Adipocyte (in vitro differentiated cells): ENCODE measurements at regions not wholly inside any gene's neighbourhood (a gene's known extent, or its start where the extent isn't known, plus 50 kb on each side); places are given as distances from the start of the nearest gene placed in this dataset.
"Not testable (repeated sequence)": the region's sequence is repeated elsewhere in the genome, so short reads cannot be mapped to it uniquely, and the experiment has no call there.

Experiments
- DNase-seq: peaks from one replicate; pipeline ENCODE4 v3.0.0-alpha.2; 2015; ENCODE audit warnings: low read depth
- H3K27me3 ChIP-seq: replicated peaks from 2 replicates; pipeline ENCODE4 v1.7.0; 2013; ENCODE audit warnings: mild to moderate bottlenecking, low read length, moderate library complexity; ENCODE audit not compliant: control insufficient read depth, insufficient read depth
- H3K36me3 ChIP-seq: 2 replicates; pipeline ENCODE4 v1.7.0; 2013; ENCODE audit warnings: low read length, mild to moderate bottlenecking, moderate library complexity; ENCODE audit not compliant: control insufficient read depth, insufficient read depth, severe bottlenecking
- H3K4me1 ChIP-seq: 2 replicates; pipeline ENCODE4 v1.7.0; 2013; ENCODE audit warnings: mild to moderate bottlenecking, low read length, moderate library complexity; ENCODE audit not compliant: control insufficient read depth, insufficient read depth
- H3K4me3 ChIP-seq: 2 replicates; pipeline ENCODE4 v1.7.0; 2013; ENCODE audit warnings: mild to moderate bottlenecking, low read length, moderate library complexity
- H3K9ac ChIP-seq: 2 replicates; pipeline ENCODE4 v1.7.0; 2013; ENCODE audit warnings: mild to moderate bottlenecking, low read length, moderate library complexity
- H3K9me3 ChIP-seq: 2 replicates; pipeline ENCODE4 v1.7.0; 2013; ENCODE audit warnings: mild to moderate bottlenecking, low read length, moderate library complexity; ENCODE audit not compliant: control insufficient read depth

DNA sequence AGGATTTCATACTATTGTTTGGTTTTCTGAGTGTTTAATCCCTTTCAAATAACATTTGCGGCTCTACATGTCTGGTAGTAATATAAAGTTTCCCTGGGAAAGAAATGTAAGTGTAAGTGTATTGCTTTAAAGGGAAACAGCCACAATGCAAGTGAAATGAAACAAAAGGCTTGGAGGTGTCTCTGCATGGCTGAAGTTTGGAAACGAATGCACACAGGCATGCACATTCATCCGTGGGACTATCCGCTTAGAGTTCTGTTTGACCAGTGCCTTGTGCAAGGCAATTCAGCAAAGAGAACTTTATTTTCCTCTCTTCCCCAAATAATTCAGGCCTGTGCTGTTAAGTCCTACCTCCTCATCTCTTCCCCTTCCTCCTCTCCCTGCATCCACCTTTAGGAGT, 56.1 kb upstream of the MRTFB start:
- Histone ChIP-seq H3K36me3 (no peaks in the 10 kb centered on the region), H3K27me3 (no peaks in the 10 kb centered on the region), H3K4me3 (no peak overlapping the region), H3K9ac (peak overlapping the region; percentile 33), H3K4me1 (peaks cover 49% of the 10 kb centered on the region), H3K9me3 (no peaks in the 10 kb centered on the region)
- DNase-seq: peak; percentile 69

DNA sequence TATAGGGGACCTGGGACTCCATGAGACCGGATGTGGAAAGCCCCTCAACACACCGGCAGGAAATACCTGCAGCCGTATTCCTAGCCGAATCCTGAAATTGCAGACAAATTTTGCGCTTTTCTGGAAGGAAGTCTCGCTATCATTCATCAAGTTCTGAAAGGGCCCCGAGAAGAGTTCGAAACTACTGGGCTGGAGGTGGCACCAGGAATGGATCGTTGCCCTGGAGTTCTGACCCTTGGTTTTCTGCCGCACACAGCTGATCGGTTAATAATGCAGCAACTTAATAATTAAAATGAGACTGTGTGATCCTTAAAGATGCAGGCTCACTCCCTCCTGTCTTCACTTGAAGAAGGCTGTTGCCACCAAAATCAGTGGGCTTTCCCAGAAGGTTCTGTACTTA, 55.7 kb upstream of the MRTFB start:
- H3K4me3 ChIP-seq: no peak overlapping the region
- H3K36me3 ChIP-seq: no peaks in the 10 kb centered on the region
- peaks cover 49% of the 10 kb centered on the region for H3K4me1 ChIP-seq
- H3K9ac ChIP-seq: peak overlapping the region; percentile 33
- H3K27me3 ChIP-seq: no peaks in the 10 kb centered on the region
- no peaks in the 10 kb centered on the region for H3K9me3 ChIP-seq
- no peak for DNase-seq

DNA sequence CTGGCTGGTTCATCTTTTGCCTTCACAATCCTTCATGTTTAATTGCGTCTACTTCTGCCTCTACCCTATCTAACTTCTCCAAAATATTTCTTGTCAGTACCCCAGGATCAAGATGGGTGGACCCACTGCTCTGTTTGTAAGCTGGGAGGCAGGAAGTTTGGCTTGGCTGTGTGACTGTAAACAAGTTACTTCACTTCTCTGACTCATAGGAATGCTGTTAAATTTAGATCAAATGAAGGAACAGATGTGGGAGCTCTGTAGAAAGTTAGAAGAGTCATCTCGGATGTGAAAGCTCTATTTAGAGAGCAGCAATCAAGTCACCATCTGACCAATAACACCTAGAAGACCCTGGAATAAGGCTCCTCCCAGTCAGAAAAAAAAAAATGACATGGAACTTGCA, 55.2 kb upstream of the MRTFB start:
- Histone ChIP-seq H3K36me3 (no peaks in the 10 kb centered on the region), H3K4me1 (peaks cover 49% of the 10 kb centered on the region), H3K9me3 (no peaks in the 10 kb centered on the region), H3K27me3 (no peaks in the 10 kb centered on the region), H3K4me3 (no peak overlapping the region), H3K9ac (no peak overlapping the region)
- DNase-seq: peak; percentile 90

DNA sequence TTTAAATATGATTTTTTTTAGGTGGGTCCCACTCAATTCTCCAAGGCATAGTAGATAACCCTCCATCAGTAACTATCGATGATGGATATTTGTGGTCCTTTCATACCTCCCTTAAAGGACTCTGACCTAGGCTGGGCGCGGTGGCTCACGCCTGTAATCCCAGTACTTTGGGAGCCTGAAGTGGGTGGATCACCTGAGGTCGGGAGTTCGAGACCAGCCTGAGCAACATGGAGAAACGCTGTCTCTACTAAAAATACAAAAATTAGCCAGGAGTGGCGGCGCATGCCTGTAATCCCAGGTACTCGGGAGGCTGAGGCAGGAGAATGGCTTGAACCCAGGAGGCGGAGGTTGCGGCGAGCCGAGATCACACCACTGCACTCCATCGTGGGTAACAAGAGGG, 54.8 kb upstream of the MRTFB start:
- H3K36me3 ChIP-seq, DNase-seq, H3K4me3 ChIP-seq, H3K9ac ChIP-seq, H3K9me3 ChIP-seq, H3K27me3 ChIP-seq: not testable (repeated sequence)
- peaks cover 46% of the 10 kb centered on the region for H3K4me1 ChIP-seq

DNA sequence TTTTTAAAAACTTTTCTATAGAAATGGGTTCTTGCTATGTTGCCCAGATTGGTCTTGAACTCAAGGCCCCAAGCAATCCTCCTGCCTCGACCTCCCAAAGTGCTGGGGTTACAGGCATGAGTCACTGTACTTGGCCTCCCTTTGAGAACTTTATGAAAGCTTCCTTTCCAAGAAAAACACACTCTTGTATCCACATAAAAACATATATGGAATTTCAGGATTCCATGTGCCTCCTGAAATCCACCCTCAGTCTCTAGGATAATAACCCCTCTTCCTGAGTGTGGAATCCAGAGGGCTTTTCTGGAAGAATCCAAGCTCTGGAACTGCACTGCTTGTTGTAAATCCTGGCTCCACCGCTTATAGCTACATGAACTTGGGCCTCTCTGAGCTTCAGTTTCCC, 53.2 kb upstream of the MRTFB start:
- Histone ChIP-seq H3K36me3 (no peaks in the 10 kb centered on the region), H3K9ac (no peak overlapping the region), H3K4me3 (no peak overlapping the region), H3K9me3 (no peaks in the 10 kb centered on the region), H3K4me1 (peaks cover 34% of the 10 kb centered on the region), H3K27me3 (no peaks in the 10 kb centered on the region)
- no peak for DNase-seq

DNA sequence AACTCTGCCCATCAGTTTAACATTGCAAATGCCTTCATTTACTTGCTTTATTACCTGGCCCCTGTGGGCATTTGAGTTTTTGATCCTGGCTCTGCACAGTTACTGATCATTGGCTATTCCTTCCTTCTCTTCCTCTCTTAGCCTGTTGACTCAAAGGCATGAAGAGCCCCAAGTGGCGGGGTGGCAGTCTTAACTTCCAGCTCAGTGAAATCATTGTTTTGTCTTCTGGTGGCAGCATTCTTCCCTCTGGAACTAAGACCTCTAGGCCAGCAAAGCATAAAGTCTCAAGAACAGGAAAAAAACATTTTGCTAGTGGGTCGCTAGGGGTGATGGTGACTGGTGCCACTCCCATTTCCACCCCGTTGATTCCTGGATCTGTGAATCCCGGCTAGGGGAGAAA, 52.3 kb upstream of the MRTFB start:
- peaks cover 24% of the 10 kb centered on the region for H3K4me1 ChIP-seq
- no peaks in the 10 kb centered on the region for H3K9me3 ChIP-seq
- DNase-seq: no peak
- H3K9ac ChIP-seq: no peak overlapping the region
- no peaks in the 10 kb centered on the region for H3K27me3 ChIP-seq
- H3K36me3 ChIP-seq: no peaks in the 10 kb centered on the region
- no peak overlapping the region for H3K4me3 ChIP-seq

DNA sequence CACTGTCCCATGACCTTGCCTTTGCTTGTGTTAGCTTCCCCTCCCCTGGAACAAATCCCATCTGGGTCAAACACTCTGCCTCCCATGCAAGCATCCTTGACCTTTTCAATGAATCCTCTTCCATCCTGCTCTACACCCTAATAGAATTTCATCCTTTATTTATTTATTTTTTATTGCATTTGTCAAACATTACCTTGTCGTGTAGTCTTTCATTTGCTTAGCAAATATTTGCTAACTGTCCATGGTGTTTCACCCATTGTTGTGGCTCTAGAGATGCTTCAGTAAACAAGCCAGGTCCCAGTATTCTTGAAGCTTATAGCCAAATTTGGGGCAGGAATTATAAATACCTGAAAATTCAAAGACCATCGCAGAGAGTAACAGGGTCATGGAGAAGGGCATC, 51.0 kb upstream of the MRTFB start:
- H3K4me3 ChIP-seq: no peak overlapping the region
- H3K9me3 ChIP-seq: no peaks in the 10 kb centered on the region
- H3K9ac ChIP-seq: no peak overlapping the region
- no peaks in the 10 kb centered on the region for H3K36me3 ChIP-seq
- peaks cover 20% of the 10 kb centered on the region for H3K4me1 ChIP-seq
- H3K27me3 ChIP-seq: no peaks in the 10 kb centered on the region
- no peak for DNase-seq
